GM23338 (cell line): ENCODE measurements at regions not wholly inside any gene's neighbourhood (a gene's known extent, or its start where the extent isn't known, plus 50 kb on each side); places are given as distances from the start of the nearest gene placed in this dataset.

Source experiments
- ATAC-seq: fragments of 200-7000 bp; cut with Tn5 transposase; 3 replicates; pipeline ENCODE4 v1.9.1; 2020
- DNase-seq: peaks from one replicate; pipeline ENCODE4 v3.0.0-alpha.2; 2015; ENCODE audit warnings: low spot score
- H2AFZ ChIP-seq: fragments of 200-600 bp; sonication (generic); 2 replicates; pipeline ENCODE4 v1.8.0; 2016; ENCODE audit warnings: antibody characterized with exemption, mild to moderate bottlenecking, moderate library complexity
- H3F3A ChIP-seq: fragments of 200-600 bp; sonication (generic); replicated peaks from 2 replicates; pipeline ENCODE4 v1.8.0; 2017; ENCODE audit warnings: antibody characterized with exemption, mixed run types, low read depth
- H3K27ac ChIP-seq: fragments of 200-600 bp; sonication (generic); 2 replicates; pipeline ENCODE4 v1.6.1; 2016; ENCODE audit warnings: low read depth
- H3K27me3 ChIP-seq: fragments of 200-600 bp; sonication (generic); 2 replicates; pipeline ENCODE4 v1.8.0; 2016; ENCODE audit warnings: mild to moderate bottlenecking, mixed run types, moderate library complexity; ENCODE audit not compliant: insufficient read depth
- H3K36me3 ChIP-seq: fragments of 200-600 bp; sonication (generic); 2 replicates; pipeline ENCODE4 v1.8.0; 2016; ENCODE audit warnings: mild to moderate bottlenecking; ENCODE audit not compliant: insufficient read depth
- H3K4me1 ChIP-seq: fragments of 200-600 bp; sonication (generic); 2 replicates; pipeline ENCODE4 v1.8.0; 2016; ENCODE audit warnings: mild to moderate bottlenecking, moderate library complexity; ENCODE audit not compliant: insufficient read depth
- H3K4me2 ChIP-seq: fragments of 200-600 bp; sonication (generic); 2 replicates; pipeline ENCODE4 v1.7.1; 2017; ENCODE audit warnings: mixed run types
- H3K4me3 ChIP-seq: fragments of 200-600 bp; sonication (generic); 2 replicates; pipeline ENCODE4 v1.6.1; 2016; ENCODE audit warnings: mixed run types
- H3K79me2 ChIP-seq: fragments of 200-600 bp; sonication (generic); replicated peaks from 2 replicates; pipeline ENCODE4 v1.8.0; 2017; ENCODE audit warnings: mild to moderate bottlenecking; ENCODE audit not compliant: insufficient read depth
- H3K9me2 ChIP-seq: fragments of 200-600 bp; sonication (generic); 2 replicates; pipeline ENCODE4 v1.8.0; 2017; ENCODE audit not compliant: insufficient read depth
- H4K20me1 ChIP-seq: fragments of 200-600 bp; sonication (generic); replicated peaks from 2 replicates; pipeline ENCODE4 v1.8.0; 2017; ENCODE audit warnings: mild to moderate bottlenecking; ENCODE audit not compliant: insufficient read depth
- H3K27ac Mint-ChIP-seq: 2 replicates; pipeline ENCODE4 v1.8.0; 2020; ENCODE audit warnings: inconsistent platforms, mild to moderate bottlenecking, moderate library complexity, mixed read lengths
- H3K27me3 Mint-ChIP-seq: 3 replicates; pipeline ENCODE4 v1.8.0; 2022; ENCODE audit warnings: low read depth, mild to moderate bottlenecking, moderate library complexity, mixed read lengths, inconsistent platforms; ENCODE audit not compliant: insufficient read depth, poor library complexity
- H3K36me3 Mint-ChIP-seq: 3 replicates; pipeline ENCODE4 v1.8.0; 2021; ENCODE audit warnings: low read depth, mild to moderate bottlenecking, inconsistent platforms, moderate library complexity, mixed read lengths
- H3K4me1 Mint-ChIP-seq: 3 replicates; pipeline ENCODE4 v1.8.0; 2020; ENCODE audit warnings: mild to moderate bottlenecking, inconsistent platforms, mixed read lengths
- H3K4me3 Mint-ChIP-seq: 3 replicates; pipeline ENCODE4 v1.8.0; 2021; ENCODE audit warnings: moderate library complexity, mild to moderate bottlenecking, inconsistent platforms, mixed read lengths
- H3K9me3 Mint-ChIP-seq: 3 replicates; pipeline ENCODE4 v1.8.0; 2020; ENCODE audit warnings: moderate library complexity, mild to moderate bottlenecking, inconsistent platforms, mixed read lengths
- CREB1 ChIP-seq: fragments of 250-450 bp; sonication (Bioruptor Pico); IDR thresholded peaks from 2 replicates; pipeline ENCODE4 v1.5.0; 2020; ENCODE audit warnings: low read depth, mild to moderate bottlenecking, moderate library complexity
- CTCF ChIP-seq, 2 experiments: fragments of 200-600 bp in 1 of 2; sonication (generic) in 1 of 2; conservative IDR thresholded peaks; 2 replicates each; pipeline versions ENCODE4 v1.5.1 to v1.6.1; 2016 to 2017; ENCODE audit warnings: antibody characterized with exemption in 2 of 2, low read depth in 2 of 2, mild to moderate bottlenecking in 2 of 2, moderate library complexity in 1 of 2
- ETS1 ChIP-seq: IDR thresholded peaks from 2 replicates; pipeline ENCODE4 v1.6.1; 2016; ENCODE audit warnings: antibody characterized with exemption
- EZH2 ChIP-seq: fragments of 200-600 bp; sonication (generic); IDR thresholded peaks from one replicate; pipeline ENCODE4 v1.8.0; 2017; ENCODE audit warnings: antibody characterized with exemption, mild to moderate bottlenecking, low read depth; ENCODE audit not compliant: unreplicated experiment
- EZH2phosphoT487 ChIP-seq: fragments of 200-600 bp; sonication (generic); IDR thresholded peaks from one replicate; pipeline ENCODE4 v1.8.1; 2018; ENCODE audit warnings: antibody characterized with exemption; ENCODE audit not compliant: unreplicated experiment
- JUNB ChIP-seq: IDR thresholded peaks from one replicate; pipeline ENCODE4 v1.6.1; 2016; ENCODE audit warnings: antibody characterized with exemption; ENCODE audit not compliant: unreplicated experiment
- NANOG ChIP-seq: IDR thresholded peaks from 2 replicates; pipeline ENCODE4 v1.6.1; 2016; ENCODE audit warnings: antibody characterized with exemption, borderline replicate concordance
- POLR2AphosphoS5 ChIP-seq: IDR thresholded peaks from 2 replicates; pipeline ENCODE4 v1.6.1; 2016; ENCODE audit warnings: antibody characterized with exemption, low read depth
- STAT1 ChIP-seq: IDR thresholded peaks from one replicate; pipeline ENCODE4 v1.6.1; 2016; ENCODE audit warnings: antibody characterized with exemption; ENCODE audit not compliant: unreplicated experiment
- ZNF114 ChIP-seq: fragments of 250-450 bp; sonication (Bioruptor Pico); IDR thresholded peaks from 2 replicates; pipeline ENCODE4 v1.5.0; 2020; ENCODE audit warnings: mild to moderate bottlenecking, moderate library complexity
- ZNF331 ChIP-seq: fragments of 250-450 bp; sonication (Bioruptor Pico); IDR thresholded peaks from 2 replicates; pipeline ENCODE4 v1.5.0; 2020; ENCODE audit warnings: low read depth, mild to moderate bottlenecking, moderate library complexity
- ZNF462 ChIP-seq: fragments of 250-450 bp; sonication (Bioruptor Pico); IDR thresholded peaks from 2 replicates; pipeline ENCODE4 v1.5.0; 2020; ENCODE audit warnings: mild to moderate bottlenecking, moderate library complexity
- TF ChIP-seq, protein P1 (sequence below): IDR thresholded peaks from one replicate; pipeline ENCODE4 v1.6.1; 2018; ENCODE audit warnings: antibody characterized with exemption; ENCODE audit not compliant: unreplicated experiment

- Mint-ChIP-seq H3K27ac (0 out of 2 replicates have a peak overlapping the region, but pooled peaks have one; percentile 45), H3K36me3 (no peaks in the 10 kb centered on the region), H3K27me3 (no peaks in the 10 kb centered on the region), H3K4me3 (peak overlapping the region; percentile 55; the same call in 2 of the 3 replicates), H3K4me1 (no peaks in the 10 kb centered on the region), H3K9me3 (peaks cover 3% of the 10 kb centered on the region; the same call in 2 of the 3 replicates)
- Histone ChIP-seq H4K20me1 (no peaks in the 10 kb centered on the region), H3K9me2 (no peaks in the 10 kb centered on the region; the same call in 1 of the 2 replicates), H2AFZ (peak overlapping the region; percentile 87; the same call in 1 of the 2 replicates), H3K4me3 (0 out of 2 replicates have a peak overlapping the region, but pooled peaks have one; percentile 22), H3K4me2 (0 out of 2 replicates have a peak overlapping the region, but pooled peaks have one; percentile 50), H3K27ac (no peak overlapping the region), H3F3A (no peaks in the 10 kb centered on the region), H3K4me1 (no peaks in the 10 kb centered on the region), H3K36me3 (no peaks in the 10 kb centered on the region), H3K27me3 (no peaks in the 10 kb centered on the region), H3K79me2 (no peaks in the 10 kb centered on the region)
- DNase-seq (peak; percentile 11), ATAC-seq (peak; percentile 59)
- TF ChIP-seq ZNF114 (CRISPR knock-in tag) (no peak), NANOG (no peak), EZH2 (no peak), CTCF (conservative IDR thresholded peaks at IDR 0.05; ENCODE audit: low read depth in 2 of 2) (no peak), POLR2AphosphoS5 (no peak), STAT1 (no peak), ETS1 (no peak; the same call in 1 of the 2 replicates), EZH2phosphoT487 (no peak), ZNF331 (no peak), ZNF462 (CRISPR knock-in tag) (no peak), CREB1 (no peak), JUNB (no peak)
- TF ChIP-seq, protein P1, sequence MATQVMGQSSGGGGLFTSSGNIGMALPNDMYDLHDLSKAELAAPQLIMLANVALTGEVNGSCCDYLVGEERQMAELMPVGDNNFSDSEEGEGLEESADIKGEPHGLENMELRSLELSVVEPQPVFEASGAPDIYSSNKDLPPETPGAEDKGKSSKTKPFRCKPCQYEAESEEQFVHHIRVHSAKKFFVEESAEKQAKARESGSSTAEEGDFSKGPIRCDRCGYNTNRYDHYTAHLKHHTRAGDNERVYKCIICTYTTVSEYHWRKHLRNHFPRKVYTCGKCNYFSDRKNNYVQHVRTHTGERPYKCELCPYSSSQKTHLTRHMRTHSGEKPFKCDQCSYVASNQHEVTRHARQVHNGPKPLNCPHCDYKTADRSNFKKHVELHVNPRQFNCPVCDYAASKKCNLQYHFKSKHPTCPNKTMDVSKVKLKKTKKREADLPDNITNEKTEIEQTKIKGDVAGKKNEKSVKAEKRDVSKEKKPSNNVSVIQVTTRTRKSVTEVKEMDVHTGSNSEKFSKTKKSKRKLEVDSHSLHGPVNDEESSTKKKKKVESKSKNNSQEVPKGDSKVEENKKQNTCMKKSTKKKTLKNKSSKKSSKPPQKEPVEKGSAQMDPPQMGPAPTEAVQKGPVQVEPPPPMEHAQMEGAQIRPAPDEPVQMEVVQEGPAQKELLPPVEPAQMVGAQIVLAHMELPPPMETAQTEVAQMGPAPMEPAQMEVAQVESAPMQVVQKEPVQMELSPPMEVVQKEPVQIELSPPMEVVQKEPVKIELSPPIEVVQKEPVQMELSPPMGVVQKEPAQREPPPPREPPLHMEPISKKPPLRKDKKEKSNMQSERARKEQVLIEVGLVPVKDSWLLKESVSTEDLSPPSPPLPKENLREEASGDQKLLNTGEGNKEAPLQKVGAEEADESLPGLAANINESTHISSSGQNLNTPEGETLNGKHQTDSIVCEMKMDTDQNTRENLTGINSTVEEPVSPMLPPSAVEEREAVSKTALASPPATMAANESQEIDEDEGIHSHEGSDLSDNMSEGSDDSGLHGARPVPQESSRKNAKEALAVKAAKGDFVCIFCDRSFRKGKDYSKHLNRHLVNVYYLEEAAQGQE: no peak
Measured at GRCh38 chr18:22634464-22634863, 216.7 kb upstream of the CTAGE1 start.
